ENCODE measurements at regions not wholly inside any gene's neighbourhood (a gene's known extent, or its start where the extent isn't known, plus 50 kb on each side); places are given as distances from the start of the nearest gene placed in this dataset.

DNA sequence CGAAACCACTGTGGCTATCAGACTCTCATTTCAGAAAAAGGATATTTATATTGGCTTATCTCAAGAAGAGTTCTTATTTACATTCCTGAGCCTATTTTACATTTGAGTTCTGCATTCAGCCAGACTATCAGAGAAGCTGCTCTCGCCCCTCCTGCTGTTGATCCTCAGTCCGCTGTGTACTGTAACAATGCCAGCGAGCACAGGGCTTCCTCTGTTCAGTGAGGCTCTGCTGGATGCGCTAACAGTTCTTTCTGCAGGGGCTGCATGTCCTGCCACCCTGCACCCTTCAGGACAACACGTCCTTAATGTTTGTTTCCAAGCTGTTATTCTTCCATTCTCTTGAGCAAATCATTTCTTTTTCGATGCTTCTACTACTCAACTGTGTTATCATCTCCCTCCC lies 463.7 kb upstream of the SGCG start:
- DNase-seq = no peak

DNA sequence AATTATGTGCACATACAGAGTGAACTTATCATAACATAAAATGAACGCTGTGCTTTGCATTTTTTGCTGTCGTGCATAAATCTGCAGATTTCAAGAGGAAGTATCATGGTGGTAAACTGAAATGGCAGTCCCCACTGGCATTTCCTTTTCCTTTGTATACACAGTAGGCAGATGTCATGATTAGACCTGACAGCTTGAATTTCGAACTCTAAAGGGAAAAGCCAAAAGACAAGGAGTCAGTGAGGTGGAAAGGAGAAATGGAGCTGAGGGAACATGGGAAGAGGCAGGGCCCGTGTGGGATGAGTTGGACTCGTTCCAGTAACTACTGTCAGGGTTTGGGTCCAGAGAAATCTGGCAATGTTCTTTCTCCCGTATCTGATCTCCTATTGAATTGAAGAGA lies 454.1 kb upstream of the SGCG start:
- DNase-seq = peak in 1 of 2 experiments; percentile 40

DNA sequence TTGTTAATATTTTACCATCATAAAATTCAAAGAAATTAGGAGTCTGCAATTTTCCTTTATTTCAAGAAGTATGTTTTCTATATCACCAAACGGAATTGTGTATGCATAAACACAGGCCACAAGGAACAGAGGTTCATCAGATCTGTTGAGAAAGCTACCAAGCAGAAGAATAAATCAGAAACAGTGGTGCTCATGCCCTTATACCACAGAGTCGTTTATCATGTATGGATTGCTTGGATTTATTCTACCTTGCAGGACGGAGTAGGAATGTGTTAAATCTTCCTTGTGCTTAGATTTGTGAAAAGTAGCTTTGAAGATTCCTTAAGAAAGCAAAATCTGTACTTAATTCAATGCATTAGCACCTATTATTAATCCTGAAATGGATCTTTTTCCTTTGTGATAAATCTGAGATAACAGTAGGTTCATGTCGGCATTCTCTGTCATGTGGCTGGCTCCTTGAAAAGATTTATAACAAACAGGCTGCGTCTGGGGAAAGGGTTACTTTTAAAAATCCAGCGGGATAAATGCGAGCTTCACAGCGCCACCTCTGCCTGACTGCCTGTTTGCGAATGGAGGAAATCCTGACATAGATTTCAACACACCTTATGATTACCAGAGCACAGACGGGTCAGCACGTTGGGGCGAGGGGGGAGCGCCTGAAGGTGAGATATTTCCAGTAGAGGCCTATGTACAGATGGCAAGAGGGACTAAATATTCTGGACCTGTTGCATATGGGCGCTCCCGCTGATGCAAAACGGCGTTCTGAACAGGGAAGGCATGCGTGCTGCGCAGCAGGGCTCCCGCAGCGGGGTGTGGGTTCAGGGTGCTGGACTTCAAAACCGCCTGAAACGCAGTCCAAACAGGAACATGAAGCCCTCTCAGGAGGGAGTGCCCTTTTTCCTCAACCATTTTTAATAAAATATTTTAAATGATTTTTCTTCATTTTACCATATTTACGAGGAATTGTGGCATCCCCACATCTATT lies 445.5 kb upstream of the SGCG start:
- no peak for DNase-seq

DNA sequence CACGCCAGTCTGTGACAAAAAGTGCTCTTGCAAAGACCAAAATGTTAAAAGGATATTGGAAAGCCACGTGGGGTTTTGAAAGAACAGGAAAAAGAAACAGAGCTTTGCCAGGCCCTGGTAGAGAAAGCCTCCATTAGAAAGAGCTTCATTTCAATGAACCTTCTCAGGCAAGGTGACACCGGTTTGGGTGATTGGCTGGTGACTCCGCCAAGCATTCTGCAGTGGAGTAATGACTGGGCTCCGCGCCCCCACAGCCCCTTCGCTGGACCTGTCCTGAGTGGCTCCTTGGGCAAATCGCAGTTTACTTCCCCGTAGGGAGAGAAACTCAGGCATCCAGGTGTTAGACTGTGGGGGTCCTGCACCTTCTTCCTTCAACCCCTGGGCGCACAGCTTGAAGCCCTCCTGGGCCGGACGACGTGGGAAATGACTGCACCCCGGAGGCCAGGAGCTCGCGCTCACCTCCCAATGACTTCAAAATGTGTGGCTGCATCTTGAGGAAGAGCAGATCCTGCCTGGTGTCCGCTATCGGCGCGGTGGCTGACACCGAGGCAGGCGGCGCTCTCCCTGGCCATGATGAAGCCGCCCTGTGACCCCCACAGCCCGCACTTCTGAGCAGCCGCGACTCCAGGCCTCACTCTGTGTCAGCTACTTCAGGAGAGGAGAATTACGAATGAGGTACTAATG lies 444.6 kb upstream of the SGCG start:
- DNase-seq = no peak

DNA sequence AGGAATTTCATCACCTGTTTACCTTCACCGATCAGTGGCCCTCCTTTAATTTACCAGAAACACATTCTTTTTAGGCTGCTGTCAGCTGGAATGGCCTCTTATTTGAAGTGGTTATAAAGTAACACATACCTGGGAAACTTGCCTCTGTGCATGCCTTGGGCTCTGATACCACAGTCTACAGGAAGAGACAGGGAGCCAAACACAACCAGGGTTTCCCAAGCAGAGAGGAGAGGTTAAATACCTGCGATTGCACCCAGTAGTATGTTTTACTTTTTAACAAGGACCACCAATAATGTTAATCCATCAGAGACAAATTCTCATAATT lies 444.0 kb upstream of the SGCG start:
- DNase-seq = no peak

DNA sequence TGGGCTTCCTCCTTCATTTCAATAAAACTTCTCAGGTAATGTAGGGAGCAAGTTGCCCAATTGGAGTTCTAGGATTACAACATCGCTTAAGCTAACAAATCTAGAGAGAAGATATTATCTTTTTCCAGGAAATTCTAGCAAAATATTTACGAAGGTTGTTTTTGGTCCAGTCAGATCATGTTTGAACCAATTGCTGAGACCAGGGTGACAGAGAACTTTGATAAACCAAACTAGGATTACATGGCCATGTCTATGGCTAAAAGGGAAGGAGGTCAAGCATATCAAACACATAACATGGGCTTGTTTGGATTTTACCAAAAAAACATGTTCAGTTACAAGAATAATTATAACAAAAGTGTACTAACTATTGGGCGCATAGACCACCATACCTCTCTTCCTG lies 442.4 kb upstream of the SGCG start:
- no peak for DNase-seq

DNA sequence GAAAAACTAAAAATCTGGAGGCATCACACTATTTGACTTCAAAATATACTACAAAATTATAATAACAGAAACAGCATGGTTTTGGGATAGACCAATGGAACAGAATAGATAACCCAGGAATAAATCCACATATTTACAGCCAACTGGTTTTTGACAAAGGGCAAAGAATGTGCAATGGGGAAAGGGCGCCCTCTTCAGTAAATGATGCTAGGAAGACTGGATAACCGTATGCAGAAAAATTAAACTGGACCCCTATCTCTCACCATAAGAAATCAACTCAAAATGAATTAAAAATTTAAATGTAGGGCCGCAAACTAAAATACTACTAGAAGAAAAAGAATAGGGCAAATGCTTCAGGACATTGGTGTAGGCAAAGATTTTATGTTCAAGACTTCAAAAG lies 440.5 kb upstream of the SGCG start:
- DNase-seq = no peak

DNA sequence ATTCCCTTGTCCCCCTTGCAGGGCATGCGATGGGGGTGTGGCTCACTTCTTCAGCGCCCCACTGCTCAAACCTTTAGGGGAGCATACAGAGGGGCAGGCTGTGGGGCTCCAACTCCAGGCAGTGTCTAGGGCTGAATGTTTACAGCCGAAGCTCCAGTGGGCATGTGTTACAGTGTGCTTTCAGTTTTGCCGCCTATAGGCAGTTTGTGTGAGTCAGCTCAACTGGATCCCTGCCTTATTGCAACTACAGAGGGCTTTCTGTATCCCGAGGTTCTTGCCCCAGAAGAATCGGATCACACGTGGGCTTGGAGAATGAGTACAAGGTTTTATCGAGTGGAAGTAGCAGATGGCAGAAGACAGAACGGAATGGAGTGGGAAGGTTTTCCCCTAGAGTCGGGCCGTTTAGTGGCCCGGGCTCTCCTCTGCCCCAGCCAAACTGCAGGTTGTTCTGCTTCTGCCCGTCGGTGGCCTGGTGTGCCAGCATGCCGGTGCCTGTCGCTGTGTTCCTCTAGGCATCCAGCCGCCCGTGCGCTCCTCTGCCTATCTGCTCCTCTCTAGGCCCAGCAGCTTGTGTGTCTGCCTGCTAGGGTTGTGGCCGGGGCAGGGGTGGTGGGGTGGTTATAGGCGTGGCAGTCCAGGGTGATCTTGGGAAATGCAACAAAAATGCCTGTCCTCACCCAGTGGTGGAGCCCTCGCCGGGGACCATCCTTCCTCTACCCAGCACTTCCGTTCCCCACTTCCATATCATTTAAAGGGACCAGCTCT lies 435.9 kb upstream of the SGCG start:
- no peak for DNase-seq

DNA sequence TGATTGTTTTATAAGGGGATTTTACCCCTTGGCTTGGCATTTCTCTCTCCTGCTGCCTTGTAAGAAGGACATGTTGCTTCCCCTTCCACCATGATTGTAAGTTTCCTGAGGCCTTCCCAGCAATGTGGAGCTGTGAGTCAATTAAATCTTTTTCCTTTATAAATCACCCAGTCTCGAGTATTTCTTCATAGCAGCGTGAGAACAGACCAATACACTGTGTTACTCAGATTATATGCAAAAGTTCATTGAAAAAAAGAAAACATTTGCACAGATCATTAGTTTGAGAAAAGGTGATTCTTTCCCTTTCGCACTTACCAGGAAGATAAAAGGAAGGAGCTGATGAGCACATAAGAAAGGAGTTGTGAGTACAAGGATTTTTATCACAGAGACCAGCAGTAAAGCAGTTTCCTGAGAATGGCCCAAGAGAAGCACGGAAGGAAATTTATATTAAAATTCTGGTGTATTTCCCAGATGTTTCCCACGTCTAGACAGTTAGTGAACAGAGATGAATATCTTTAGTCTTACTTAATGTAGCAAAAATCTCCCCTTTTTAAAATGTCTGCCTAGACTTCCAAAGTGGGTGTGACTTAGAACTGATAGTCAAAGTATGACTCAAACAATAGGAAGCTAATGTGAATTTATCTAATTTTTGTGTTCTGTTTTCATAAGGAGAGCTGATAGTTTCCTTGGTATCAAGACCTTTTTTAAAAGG lies 431.8 kb upstream of the SGCG start:
- no peak for DNase-seq

DNA sequence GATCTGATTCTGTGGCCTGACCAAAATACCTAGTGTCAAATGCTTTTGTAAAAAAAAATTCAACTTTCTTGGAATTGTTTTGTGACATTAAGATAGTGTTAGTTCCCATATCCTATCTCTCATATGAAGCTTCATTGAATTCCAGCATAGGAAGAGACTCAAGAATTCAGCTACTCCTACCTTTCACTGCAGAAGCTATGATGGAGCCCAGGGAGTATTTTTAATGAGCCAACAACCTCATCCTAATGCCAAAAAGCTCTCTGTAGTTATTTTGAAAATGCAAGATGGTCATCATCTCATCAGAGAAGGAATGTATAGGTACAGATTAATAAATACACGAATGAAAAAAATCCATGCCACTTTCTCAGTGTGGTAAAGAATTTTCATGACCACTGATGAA lies 431.2 kb upstream of the SGCG start:
- no peak for DNase-seq

DNA sequence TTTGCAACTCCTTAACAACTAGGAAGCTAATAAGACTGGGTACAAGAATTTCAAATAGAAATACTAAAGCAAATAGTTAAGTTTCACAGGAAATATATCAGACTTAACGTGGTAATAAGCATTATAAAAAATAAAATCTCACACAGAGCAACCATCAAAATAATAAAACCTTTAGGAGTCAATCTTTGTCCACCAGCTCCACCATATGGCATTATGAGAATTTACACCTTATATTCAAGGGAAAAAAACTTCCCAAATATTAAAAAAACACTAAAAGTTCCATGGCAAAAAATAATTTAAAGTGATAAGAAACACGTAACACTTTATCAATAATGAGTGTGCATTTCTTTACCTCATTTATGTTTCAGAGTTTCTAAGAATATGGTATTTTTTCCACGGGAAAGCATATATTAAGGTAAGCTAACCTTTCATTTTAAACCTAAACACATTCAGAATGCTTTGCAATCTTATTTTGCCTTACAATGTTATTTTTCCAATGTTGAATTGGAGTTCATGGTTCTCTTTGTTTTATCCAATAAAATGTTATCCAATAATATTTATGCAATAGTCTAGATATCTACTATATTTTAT lies 423.2 kb upstream of the SGCG start:
- DNase-seq = no peak

DNA sequence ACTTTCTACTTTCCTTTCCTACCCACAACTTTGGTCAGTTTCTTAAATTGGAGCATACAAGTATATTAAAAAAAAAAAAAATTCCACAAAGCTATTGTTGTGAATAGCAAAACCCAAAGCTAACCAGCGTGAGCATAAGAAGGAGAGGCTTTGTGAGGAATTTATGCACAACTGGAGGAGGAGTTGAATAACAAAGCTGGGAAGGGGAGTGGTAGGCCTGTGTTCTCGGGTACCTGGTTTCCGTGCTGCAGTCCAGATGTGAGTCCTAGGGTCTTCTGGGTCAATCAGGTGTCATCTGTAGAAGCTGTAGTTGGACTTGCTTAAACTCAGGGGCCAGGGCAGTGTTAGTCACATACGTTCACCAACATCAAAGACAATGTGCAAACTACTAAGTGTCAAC lies 422.5 kb upstream of the SGCG start:
- no peak for DNase-seq

DNA sequence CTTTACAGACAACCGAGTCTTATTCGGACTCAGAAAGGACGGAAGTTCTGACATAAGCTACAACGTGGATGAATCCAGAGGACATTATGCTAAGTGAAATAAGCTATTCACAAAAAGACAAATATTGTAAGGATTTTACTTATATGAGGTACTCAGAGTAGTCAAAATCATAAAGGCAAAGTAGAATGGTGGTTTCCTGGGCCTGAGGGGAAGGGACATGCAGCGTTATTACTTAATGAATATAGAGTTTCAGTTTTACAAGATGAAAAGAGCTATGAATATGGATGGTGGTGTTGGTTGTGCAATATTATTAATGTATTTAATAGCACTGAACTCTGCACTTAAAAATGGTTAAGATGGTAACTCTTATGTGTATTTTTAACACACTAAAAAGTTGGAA lies 419.1 kb upstream of the SGCG start:
- DNase-seq = no peak

DNA sequence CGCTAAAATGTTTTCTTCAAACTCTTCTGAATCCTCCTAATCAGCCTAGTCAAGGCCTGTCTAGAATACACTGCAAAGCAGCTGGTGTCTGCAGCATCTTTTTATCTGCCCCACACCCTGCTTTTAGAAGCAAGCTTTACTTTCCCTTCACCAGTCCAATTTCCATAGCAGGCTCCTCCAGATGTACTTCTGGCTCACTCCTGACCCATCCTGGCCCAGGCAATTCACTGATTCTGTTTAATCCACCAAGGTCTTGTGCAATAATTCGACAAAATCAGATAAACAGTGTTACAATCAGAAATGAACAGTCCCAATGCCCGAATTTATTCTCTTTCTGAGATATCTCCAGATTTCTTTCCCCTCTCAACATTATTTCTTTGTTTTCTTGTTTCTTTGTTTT lies 415.2 kb upstream of the SGCG start:
- DNase-seq = no peak

DNA sequence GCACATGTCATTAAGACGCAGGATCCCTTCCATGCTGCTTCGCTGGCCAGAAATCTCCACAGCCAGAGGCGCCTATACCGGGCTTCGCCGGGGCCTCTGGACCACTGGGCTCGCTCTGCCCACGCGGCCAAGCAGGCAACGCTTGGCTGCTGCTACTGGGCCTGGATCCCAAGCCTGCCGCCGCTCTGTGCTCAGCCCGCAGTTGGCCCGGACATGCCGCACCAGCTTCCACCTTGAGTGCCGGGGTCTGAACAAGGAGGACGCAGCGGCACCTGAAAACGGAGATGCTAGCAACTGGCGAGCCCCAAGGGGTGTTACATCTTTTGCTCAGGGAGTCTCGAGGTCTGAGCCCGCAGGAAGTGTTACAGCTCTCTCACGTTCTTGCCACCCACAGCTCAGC lies 409.9 kb upstream of the SGCG start:
- no peak for DNase-seq

DNA sequence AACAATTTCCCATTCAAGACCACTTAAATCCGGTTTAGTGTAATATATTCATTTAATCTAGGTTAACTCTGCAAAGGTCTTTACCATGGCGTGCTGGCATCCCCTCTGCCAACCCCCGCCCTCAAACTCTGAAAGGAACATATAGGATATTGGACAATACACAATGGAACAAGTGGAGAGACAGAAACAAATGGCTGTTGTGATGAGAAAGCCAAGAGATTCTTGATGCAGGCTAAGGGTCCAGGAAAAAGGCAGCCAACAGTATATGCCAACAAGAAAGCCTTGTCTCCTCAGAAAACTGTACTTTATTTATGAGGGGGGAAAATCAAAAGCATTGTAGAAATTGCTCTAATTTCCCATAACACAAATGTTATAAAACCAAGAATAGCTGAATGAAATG lies 407.3 kb upstream of the SGCG start:
- no peak for DNase-seq

DNA sequence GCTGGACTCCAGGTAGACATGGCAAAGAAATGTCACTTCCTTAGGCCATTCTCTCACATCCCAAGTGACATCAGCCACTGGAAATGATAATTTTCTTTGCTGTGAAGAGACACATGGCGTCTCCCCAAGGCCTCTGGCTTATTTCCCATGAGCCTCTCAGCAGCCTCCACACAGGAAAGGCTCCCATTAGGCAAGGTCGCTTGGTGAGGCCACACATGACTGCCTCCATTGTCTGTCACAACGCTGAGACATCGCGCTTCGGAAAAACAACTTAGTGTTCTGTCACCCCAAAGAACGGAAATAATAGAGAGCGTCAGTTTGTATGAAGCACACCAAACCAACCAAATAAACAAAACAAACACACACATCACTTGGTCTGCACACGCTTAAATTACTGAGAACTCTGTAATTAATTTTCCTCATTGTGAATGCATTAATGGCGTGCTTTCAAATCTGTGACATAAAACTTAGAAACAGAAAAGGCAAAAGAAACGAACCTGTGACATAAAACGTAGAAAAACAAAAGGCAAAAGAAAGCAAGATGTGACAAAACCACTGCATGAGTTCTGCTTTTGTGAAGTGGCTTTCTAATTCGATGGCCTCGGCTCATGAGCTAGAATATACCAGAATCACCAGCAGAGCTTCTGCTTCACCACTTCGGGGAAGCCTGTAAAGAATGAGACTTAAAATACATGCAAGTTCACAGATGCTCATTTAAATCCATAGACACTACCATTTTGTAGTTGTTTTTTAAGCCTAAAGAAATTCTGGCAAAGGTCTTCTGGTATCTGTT lies 404.2 kb upstream of the SGCG start:
- DNase-seq = no peak

DNA sequence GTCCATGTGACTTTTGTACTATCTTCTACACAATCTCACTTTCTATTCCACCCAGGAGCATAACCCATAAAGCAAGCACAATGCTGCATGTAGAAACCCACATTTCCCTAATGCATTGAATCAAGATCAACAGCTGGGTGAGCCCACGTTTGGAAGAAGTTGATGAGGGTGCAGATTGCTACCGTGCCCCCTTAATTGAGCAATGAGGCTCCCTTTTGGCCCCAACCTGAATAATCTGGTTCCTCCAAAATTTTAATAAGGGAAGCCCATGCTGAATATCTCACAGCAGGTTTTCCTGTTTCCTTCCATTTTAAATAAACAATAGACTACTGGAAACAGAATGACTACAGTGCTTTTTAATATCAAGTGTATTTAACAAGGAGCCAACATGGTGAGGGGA lies 403.6 kb upstream of the SGCG start:
- no peak for DNase-seq

DNA sequence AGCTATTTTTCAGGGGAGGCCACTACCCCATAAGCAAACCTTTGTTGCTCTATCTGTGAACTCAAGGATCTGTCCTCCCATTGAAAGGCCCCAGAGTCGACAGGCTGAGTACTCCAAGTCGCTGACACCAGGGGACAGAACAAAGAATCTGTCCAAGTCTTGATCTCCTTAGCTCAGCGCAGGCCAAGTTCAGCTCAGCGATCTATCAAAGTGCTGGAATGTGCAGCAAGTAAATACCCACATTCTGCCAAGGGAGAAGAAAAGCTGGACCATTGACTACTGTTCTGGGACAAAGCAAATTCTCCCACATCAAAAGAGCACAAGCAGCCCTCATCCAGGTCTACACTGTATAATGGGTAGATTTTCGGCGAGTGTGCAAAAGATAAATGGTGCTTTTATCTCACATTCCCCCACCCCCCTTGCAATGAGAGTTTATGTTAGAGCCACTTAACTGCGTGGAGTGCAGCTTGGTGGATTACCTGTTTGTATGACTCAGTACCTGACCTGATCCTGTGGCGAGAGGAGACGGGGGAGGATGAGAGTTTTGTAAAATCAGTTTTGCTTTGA lies 391.7 kb upstream of the SGCG start:
- no peak for DNase-seq

DNA sequence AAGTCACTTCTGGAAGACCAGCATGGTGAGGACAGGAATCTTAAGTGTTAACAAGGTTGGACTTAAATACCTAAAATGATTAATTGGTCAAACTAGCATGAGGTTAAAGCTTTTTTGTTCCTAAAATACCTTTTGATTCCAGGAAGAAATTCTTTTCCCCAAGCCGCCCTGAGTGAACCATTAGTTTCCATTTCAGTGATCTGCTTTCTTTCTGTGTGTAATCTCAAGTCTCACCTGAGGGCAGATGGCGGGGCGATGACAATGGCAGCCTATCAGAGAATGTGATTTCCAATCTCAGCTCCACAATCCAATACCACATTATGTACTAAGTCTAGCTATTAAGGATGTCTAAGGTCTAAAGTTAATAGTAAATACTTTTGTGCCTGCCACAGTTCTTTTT lies 390.9 kb upstream of the SGCG start:
- no peak for DNase-seq

DNA sequence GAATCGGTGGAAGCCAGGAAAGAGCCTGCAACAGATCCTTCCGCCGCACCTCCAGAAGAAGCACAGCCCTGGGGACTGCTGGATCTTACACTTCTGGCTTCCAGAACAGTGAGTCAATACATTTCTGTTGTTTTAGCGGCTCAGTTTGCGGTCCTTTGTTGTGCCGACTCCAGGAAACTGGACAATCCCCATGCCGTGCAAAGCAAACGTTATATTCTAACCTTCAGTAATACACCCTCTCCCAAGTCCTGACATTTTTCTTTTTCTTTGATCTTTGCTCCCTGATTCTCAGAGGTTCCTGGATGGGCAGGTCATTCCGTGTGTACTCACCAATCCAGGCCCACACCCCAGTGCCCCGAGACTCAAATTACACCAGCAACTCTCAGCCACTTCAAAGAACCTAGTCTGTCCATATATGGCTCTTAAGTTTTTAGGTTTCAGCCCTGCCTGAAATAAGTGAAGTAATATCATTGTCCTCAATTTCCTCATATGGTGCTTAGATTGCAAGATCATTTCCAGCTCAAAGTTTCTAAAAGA lies 387.1 kb upstream of the SGCG start:
- DNase-seq = no peak
